HepG2 (cell line): ENCODE measurements at regions not wholly inside any gene's neighbourhood (a gene's known extent, or its start where the extent isn't known, plus 50 kb on each side); places are given as distances from the start of the nearest gene placed in this dataset.

Experiments used
- CEBPB ChIP-seq: IDR thresholded peaks from 2 replicates; pipeline ENCODE4 v1.6.1; 2011; ENCODE audit warnings: low read depth, low read length, improper control_type of control experiment, borderline replicate concordance
- CEBPG ChIP-seq: IDR thresholded peaks from 2 replicates; pipeline ENCODE4 v1.6.1; 2016
- DNMT1 ChIP-seq: sonication (generic); formaldehyde crosslinking; IDR thresholded peaks from 2 replicates; pipeline ENCODE4 v1.5.1; 2020; ENCODE audit warnings: mild to moderate bottlenecking, missing genetic modification reagents
- ELF1 ChIP-seq: sonication (generic); formaldehyde crosslinking; IDR thresholded peaks from 2 replicates; pipeline ENCODE4 v1.4.0; 2020; ENCODE audit warnings: missing genetic modification reagents
- ELF4 ChIP-seq: sonication (generic); formaldehyde crosslinking; IDR thresholded peaks from 2 replicates; pipeline ENCODE4 v1.5.0; 2020; ENCODE audit warnings: missing genetic modification reagents, mild to moderate bottlenecking, moderate library complexity, borderline replicate concordance
- GABPA ChIP-seq, 2 experiments: IDR thresholded peaks; 2 replicates each; pipeline ENCODE4 v1.6.1; 2011 to 2016; ENCODE audit warnings: low read depth in 2 of 2, low read length in 1 of 2, missing biosample characterization in 1 of 2, missing genetic modification characterization in 1 of 2
- RAD51 ChIP-seq: fragments of 450-650 bp; IDR thresholded peaks from 2 replicates; pipeline ENCODE4 v1.6.1; 2016; ENCODE audit warnings: borderline replicate concordance
- SAFB2 ChIP-seq: sonication (generic); formaldehyde crosslinking; IDR thresholded peaks from 2 replicates; pipeline ENCODE4 v1.5.1; 2020; ENCODE audit warnings: missing genetic modification reagents, low read depth, mild to moderate bottlenecking, borderline replicate concordance
- SETDB1 ChIP-seq: sonication (generic); formaldehyde crosslinking; IDR thresholded peaks from 2 replicates; pipeline ENCODE4 v1.5.1; 2020; ENCODE audit warnings: missing genetic modification reagents, mild to moderate bottlenecking, borderline replicate concordance
- ZNF841 ChIP-seq: sonication (generic); formaldehyde crosslinking; IDR thresholded peaks from 2 replicates; pipeline ENCODE4 v1.8.1; 2023; ENCODE audit warnings: missing genetic modification reagents, borderline replicate concordance
- TF ChIP-seq, protein P1 (sequence below): IDR thresholded peaks from 2 replicates; pipeline ENCODE4 v1.6.1; 2016; ENCODE audit warnings: low read depth, missing genetic modification reagents, missing compliant biosample characterization
- TF ChIP-seq, protein P2 (sequence below), 2 experiments: sonication (generic) in 1 of 2; formaldehyde crosslinking in 1 of 2; IDR thresholded peaks; 2 replicates each; pipeline versions ENCODE4 v1.5.1 to v1.6.1; 2011 to 2020; ENCODE audit warnings: borderline replicate concordance in 1 of 2, low read depth in 1 of 2, low read length in 1 of 2, mild to moderate bottlenecking in 1 of 2, missing genetic modification reagents in 1 of 2, moderate library complexity in 1 of 2
- TF ChIP-seq, protein P3 (sequence below): sonication (generic); formaldehyde crosslinking; IDR thresholded peaks from 2 replicates; pipeline ENCODE4 v1.9.0; 2021; ENCODE audit warnings: missing genetic modification reagents, mild to moderate bottlenecking, borderline replicate concordance
- TF ChIP-seq, protein P4 (sequence below): sonication (generic); formaldehyde crosslinking; IDR thresholded peaks from 2 replicates; pipeline ENCODE4 v1.5.1; 2020; ENCODE audit warnings: mild to moderate bottlenecking, missing genetic modification reagents, moderate library complexity

DNA sequence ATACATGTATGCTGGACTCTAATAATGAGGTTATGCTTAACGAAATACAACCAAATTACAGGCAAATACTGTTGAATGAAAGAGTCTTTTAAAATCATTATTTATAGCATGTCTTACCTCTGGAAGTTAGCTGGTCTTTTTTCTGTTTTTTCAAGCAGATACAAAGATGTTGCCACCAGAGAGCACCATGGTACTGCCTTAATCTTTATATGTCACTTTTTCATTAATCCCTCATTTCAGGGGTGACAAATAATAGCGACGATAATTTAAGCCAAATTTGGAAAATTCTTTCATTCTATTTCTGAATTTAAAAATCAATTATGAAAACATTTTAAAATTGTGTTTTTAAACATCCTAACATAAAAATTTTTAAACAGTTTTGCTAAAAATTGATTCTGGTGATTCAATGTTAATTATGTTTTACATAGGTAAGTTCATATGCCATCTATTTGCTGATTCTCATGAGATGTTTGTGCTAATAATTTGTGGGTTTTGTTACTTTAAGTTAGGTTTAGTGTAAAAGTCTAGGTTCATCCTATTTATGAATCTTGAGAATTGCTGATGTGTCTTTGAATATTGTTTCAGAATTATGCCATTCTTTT, 379.3 kb upstream of the SGCG start:
- TF ChIP-seq DNMT1 (CRISPR knock-in tag): no peak
- TF ChIP-seq, protein P1, sequence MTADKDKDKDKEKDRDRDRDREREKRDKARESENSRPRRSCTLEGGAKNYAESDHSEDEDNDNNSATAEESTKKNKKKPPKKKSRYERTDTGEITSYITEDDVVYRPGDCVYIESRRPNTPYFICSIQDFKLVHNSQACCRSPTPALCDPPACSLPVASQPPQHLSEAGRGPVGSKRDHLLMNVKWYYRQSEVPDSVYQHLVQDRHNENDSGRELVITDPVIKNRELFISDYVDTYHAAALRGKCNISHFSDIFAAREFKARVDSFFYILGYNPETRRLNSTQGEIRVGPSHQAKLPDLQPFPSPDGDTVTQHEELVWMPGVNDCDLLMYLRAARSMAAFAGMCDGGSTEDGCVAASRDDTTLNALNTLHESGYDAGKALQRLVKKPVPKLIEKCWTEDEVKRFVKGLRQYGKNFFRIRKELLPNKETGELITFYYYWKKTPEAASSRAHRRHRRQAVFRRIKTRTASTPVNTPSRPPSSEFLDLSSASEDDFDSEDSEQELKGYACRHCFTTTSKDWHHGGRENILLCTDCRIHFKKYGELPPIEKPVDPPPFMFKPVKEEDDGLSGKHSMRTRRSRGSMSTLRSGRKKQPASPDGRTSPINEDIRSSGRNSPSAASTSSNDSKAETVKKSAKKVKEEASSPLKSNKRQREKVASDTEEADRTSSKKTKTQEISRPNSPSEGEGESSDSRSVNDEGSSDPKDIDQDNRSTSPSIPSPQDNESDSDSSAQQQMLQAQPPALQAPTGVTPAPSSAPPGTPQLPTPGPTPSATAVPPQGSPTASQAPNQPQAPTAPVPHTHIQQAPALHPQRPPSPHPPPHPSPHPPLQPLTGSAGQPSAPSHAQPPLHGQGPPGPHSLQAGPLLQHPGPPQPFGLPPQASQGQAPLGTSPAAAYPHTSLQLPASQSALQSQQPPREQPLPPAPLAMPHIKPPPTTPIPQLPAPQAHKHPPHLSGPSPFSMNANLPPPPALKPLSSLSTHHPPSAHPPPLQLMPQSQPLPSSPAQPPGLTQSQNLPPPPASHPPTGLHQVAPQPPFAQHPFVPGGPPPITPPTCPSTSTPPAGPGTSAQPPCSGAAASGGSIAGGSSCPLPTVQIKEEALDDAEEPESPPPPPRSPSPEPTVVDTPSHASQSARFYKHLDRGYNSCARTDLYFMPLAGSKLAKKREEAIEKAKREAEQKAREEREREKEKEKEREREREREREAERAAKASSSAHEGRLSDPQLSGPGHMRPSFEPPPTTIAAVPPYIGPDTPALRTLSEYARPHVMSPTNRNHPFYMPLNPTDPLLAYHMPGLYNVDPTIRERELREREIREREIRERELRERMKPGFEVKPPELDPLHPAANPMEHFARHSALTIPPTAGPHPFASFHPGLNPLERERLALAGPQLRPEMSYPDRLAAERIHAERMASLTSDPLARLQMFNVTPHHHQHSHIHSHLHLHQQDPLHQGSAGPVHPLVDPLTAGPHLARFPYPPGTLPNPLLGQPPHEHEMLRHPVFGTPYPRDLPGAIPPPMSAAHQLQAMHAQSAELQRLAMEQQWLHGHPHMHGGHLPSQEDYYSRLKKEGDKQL (CRISPR knock-in tag): no peak
- TF ChIP-seq, protein P2, sequence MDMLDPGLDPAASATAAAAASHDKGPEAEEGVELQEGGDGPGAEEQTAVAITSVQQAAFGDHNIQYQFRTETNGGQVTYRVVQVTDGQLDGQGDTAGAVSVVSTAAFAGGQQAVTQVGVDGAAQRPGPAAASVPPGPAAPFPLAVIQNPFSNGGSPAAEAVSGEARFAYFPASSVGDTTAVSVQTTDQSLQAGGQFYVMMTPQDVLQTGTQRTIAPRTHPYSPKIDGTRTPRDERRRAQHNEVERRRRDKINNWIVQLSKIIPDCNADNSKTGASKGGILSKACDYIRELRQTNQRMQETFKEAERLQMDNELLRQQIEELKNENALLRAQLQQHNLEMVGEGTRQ (IDR thresholded peaks at IDR 0.05; ENCODE audit: low read depth, low read length): no peak
- TF ChIP-seq, protein P2 (CRISPR knock-in tag; IDR thresholded peaks at IDR 0.05; ENCODE audit: borderline replicate concordance): no peak
- no peak for TF ChIP-seq SETDB1 (CRISPR knock-in tag)
- TF ChIP-seq, protein P3, sequence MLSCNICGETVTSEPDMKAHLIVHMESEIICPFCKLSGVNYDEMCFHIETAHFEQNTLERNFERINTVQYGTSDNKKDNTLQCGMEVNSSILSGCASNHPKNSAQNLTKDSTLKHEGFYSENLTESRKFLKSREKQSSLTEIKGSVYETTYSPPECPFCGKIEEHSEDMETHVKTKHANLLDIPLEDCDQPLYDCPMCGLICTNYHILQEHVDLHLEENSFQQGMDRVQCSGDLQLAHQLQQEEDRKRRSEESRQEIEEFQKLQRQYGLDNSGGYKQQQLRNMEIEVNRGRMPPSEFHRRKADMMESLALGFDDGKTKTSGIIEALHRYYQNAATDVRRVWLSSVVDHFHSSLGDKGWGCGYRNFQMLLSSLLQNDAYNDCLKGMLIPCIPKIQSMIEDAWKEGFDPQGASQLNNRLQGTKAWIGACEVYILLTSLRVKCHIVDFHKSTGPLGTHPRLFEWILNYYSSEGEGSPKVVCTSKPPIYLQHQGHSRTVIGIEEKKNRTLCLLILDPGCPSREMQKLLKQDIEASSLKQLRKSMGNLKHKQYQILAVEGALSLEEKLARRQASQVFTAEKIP (CRISPR knock-in tag): no peak
- no peak for TF ChIP-seq GABPA (IDR thresholded peaks at IDR 0.05; ENCODE audit: low read depth, low read length)
- no peak for TF ChIP-seq GABPA (CRISPR knock-in tag; IDR thresholded peaks at IDR 0.05; ENCODE audit: low read depth)
- no peak for TF ChIP-seq RAD51
- TF ChIP-seq ZNF841 (CRISPR knock-in tag): no peak
- TF ChIP-seq, protein P4, sequence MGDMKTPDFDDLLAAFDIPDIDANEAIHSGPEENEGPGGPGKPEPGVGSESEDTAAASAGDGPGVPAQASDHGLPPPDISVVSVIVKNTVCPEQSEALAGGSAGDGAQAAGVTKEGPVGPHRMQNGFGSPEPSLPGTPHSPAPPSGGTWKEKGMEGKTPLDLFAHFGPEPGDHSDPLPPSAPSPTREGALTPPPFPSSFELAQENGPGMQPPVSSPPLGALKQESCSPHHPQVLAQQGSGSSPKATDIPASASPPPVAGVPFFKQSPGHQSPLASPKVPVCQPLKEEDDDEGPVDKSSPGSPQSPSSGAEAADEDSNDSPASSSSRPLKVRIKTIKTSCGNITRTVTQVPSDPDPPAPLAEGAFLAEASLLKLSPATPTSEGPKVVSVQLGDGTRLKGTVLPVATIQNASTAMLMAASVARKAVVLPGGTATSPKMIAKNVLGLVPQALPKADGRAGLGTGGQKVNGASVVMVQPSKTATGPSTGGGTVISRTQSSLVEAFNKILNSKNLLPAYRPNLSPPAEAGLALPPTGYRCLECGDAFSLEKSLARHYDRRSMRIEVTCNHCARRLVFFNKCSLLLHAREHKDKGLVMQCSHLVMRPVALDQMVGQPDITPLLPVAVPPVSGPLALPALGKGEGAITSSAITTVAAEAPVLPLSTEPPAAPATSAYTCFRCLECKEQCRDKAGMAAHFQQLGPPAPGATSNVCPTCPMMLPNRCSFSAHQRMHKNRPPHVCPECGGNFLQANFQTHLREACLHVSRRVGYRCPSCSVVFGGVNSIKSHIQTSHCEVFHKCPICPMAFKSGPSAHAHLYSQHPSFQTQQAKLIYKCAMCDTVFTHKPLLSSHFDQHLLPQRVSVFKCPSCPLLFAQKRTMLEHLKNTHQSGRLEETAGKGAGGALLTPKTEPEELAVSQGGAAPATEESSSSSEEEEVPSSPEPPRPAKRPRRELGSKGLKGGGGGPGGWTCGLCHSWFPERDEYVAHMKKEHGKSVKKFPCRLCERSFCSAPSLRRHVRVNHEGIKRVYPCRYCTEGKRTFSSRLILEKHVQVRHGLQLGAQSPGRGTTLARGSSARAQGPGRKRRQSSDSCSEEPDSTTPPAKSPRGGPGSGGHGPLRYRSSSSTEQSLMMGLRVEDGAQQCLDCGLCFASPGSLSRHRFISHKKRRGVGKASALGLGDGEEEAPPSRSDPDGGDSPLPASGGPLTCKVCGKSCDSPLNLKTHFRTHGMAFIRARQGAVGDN (CRISPR knock-in tag): no peak
- no peak for TF ChIP-seq SAFB2 (CRISPR knock-in tag)
- TF ChIP-seq ELF4: no peak
- no peak for TF ChIP-seq ELF1 (CRISPR knock-in tag)
- TF ChIP-seq CEBPB: no peak
- no peak for TF ChIP-seq CEBPG (CRISPR knock-in tag)
